Spleen (tissue), 11 donors: ENCODE measurements at regions not wholly inside any gene's neighbourhood (a gene's known extent, or its start where the extent isn't known, plus 50 kb on each side); places are given as distances from the start of the nearest gene placed in this dataset.
A peak's percentile ranks its signal among the peaks of the same experiment; 100 is the strongest.

Experiments used
- DNase-seq: peaks from one replicate; pipeline ENCODE4 v3.0.0-alpha.2; 2020
- H3K27ac ChIP-seq, 8 donors: fragments of 200-600 bp; sonication (generic) in 7 of 8; 1 replicate in 4 of 8; 2 replicates in 4 of 8; pipeline versions ENCODE4 v1.5.0 to v1.8.0; 2016 to 2021; ENCODE audit warnings: inconsistent platforms in 4 of 8, mild to moderate bottlenecking in 4 of 8, moderate library complexity in 1 of 8
- H3K27me3 ChIP-seq, 7 donors: fragments of 200-600 bp; sonication (generic) in 6 of 7; replicated peaks in 1 of 7; 1 replicate in 4 of 7; 2 replicates in 3 of 7; pipeline versions ENCODE4 v1.5.0 to v1.8.0; 2016 to 2021; ENCODE audit warnings: inconsistent platforms in 3 of 7, mild to moderate bottlenecking in 1 of 7
- H3K36me3 ChIP-seq, 6 donors: fragments of 200-600 bp; sonication (generic) in 5 of 6; 1 replicate in 4 of 6; 2 replicates in 2 of 6; pipeline versions ENCODE4 v1.5.0 to v1.8.0; 2016 to 2021; ENCODE audit warnings: inconsistent platforms in 2 of 6
- H3K4me1 ChIP-seq, 6 donors: fragments of 200-600 bp; sonication (generic) in 5 of 6; 1 replicate in 3 of 6; 2 replicates in 3 of 6; pipeline versions ENCODE4 v1.5.0 to v1.8.0; 2016 to 2021; ENCODE audit warnings: inconsistent platforms in 3 of 6
- H3K4me3 ChIP-seq, 8 donors: fragments of 200-600 bp; sonication (generic) in 7 of 8; 1 replicate in 4 of 8; 2 replicates in 4 of 8; pipeline versions ENCODE4 v1.5.0 to v1.8.0; 2016 to 2021; ENCODE audit warnings: inconsistent platforms in 4 of 8, mild to moderate bottlenecking in 4 of 8, moderate library complexity in 2 of 8
- H3K9me3 ChIP-seq, 8 donors: fragments of 200-600 bp; sonication (generic) in 7 of 8; 1 replicate in 4 of 8; 2 replicates in 4 of 8; pipeline versions ENCODE4 v1.5.0 to v1.8.0; 2016 to 2021; ENCODE audit warnings: inconsistent platforms in 4 of 8
- POLR2A ChIP-seq, 3 donors: fragments of 450-650 bp; IDR thresholded peaks; one replicate each; pipeline ENCODE4 v1.5.1; 2017; ENCODE audit warnings: antibody characterized with exemption in 3 of 3, mild to moderate bottlenecking in 1 of 3
- POLR2AphosphoS5 ChIP-seq, 3 donors: sonication (generic); formaldehyde crosslinking; IDR thresholded peaks; one replicate each; pipeline ENCODE4 v1.5.1; 2017; ENCODE audit warnings: antibody characterized with exemption in 3 of 3
- WGBS, 5 donors: extraction: QIAGEN DNeasy Blood & Tissue Kit in 3 of 5; methylation state at CpG; one replicate each; pipeline versions ENCODE4 v1.1.5 to v1.1.7; 2013 to 2018; 5-methylcytosine and 5-hydroxymethylcytosine counted together
- intact Hi-C: fragments of 100-400 bp; cut with DNase I; formaldehyde crosslinking; loops from one replicate; pipeline ENCODE4 v1.15.0; 2023; ENCODE audit warnings: low total_unique reads
- TF ChIP-seq, protein P1 (sequence below), 11 experiments: fragments of 200-600 bp in 7 of 11; fragments of 450-650 bp in 4 of 11; sonication (generic) in 4 of 11; IDR thresholded peaks in 8 of 11; conservative IDR thresholded peaks in 3 of 11; 1 replicate in 7 of 11; 2 replicates in 4 of 11; pipeline versions ENCODE4 v1.4.0 to v1.8.0; 2016 to 2021; ENCODE audit warnings: antibody characterized with exemption in 11 of 11, inconsistent platforms in 4 of 11, mild to moderate bottlenecking in 1 of 11
- donor health status: healthy with polysubstance abuse.
- donor health status: DM: no; HTN: no; CAD: no; lungs with moderate emphysema.
- donor health status: DM: no; HTN: no; CAD: no.
- donor health status: Bipolar disorder and iron deficiency.
- donor health status: healthy.
- donor health status: DM: no; HTN: no; CAD: no.
- donor health status: DM: yes; HTN: yes; CAD: no.

DNA sequence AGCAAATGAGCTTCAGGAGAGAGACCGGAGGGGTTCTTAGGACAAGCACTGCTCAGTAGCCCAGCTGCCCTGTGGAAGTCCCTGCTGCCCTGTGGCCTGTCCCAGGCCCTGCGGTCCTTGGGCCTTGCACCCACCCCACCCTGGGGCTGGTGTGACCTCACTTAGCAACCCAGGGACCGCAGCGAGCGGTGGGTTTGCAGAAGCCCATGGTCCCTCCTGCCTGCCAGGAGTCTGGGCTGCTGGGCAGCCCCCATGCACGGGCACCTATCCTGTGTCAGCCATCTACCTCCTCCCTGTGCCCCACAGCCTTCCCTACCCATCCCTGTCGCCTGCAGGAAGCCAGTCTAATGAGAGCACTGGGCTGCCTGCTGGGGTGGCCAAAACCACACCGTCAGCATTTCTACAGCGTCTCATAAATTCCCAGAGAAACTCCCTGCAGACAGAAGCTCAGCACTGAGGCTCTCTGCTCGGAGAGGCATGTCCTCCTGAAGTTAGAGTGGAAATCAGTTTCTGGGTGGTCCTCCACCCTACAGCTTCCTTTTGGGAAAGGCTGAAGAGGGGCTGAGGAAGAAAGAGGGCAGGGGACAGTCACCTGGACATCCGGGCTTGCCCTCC lies 231.1 kb upstream of the HS6ST1 start:
- Histone ChIP-seq H3K9me3 (no peaks in the 10 kb centered on the region), H3K36me3 (no peaks in the 10 kb centered on the region), H3K27ac (no peak overlapping the region), H3K27me3 (no peaks in the 10 kb centered on the region), H3K4me1 (peaks cover 0 to 25% (median 12%) of the 10 kb centered on the region in 6 donors), H3K4me3 (no peak overlapping the region)
- intact Hi-C loops = no loop called here
- WGBS, 5 donors = 52 to 86% (median 77%) methylated on average over 7 to 11 of the region's 11 CpGs
- peak; percentile 53 for DNase-seq
- TF ChIP-seq POLR2A (IDR thresholded peaks at IDR 0.05) (no peak), POLR2AphosphoS5 (IDR thresholded peaks at IDR 0.05) (no peak)
- TF ChIP-seq, protein P1, sequence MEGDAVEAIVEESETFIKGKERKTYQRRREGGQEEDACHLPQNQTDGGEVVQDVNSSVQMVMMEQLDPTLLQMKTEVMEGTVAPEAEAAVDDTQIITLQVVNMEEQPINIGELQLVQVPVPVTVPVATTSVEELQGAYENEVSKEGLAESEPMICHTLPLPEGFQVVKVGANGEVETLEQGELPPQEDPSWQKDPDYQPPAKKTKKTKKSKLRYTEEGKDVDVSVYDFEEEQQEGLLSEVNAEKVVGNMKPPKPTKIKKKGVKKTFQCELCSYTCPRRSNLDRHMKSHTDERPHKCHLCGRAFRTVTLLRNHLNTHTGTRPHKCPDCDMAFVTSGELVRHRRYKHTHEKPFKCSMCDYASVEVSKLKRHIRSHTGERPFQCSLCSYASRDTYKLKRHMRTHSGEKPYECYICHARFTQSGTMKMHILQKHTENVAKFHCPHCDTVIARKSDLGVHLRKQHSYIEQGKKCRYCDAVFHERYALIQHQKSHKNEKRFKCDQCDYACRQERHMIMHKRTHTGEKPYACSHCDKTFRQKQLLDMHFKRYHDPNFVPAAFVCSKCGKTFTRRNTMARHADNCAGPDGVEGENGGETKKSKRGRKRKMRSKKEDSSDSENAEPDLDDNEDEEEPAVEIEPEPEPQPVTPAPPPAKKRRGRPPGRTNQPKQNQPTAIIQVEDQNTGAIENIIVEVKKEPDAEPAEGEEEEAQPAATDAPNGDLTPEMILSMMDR (IDR thresholded peaks at IDR 0.05 in 8 of 11, conservative IDR thresholded peaks at IDR 0.05 in 3 of 11) = no peak

DNA sequence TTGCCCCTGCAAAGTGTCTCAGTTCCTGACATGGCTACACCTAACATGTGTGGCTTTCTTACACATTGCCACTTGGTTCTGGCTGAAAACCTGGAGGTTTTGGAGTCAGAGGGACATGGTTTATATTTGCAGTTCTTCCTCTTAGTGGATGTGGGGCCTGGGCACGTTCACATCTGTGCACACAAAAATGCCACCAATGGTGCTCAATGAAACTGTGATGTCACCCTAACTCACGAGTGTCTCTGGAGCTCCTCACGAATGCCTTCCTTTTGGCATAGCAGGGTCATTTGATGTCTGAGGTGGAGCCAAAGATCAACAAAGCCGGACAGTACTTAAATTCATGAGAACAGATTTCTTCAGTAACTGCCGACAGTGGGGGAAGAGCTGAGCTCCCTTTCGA lies 231.7 kb upstream of the HS6ST1 start:
- WGBS, 5 donors = 76 to 91% (median 86%) methylated on average over 6 of the region's 6 CpGs
- H3K9me3 ChIP-seq = no peaks in the 10 kb centered on the region
- no peaks in the 10 kb centered on the region for H3K27me3 ChIP-seq
- intact Hi-C loops = no loop called here
- peaks cover 0 to 25% (median 12%) of the 10 kb centered on the region in 6 donors for H3K4me1 ChIP-seq
- no peaks in the 10 kb centered on the region for H3K36me3 ChIP-seq
- TF ChIP-seq POLR2AphosphoS5 (IDR thresholded peaks at IDR 0.05) (no peak), POLR2A (IDR thresholded peaks at IDR 0.05) (no peak)
- TF ChIP-seq, protein P1 (IDR thresholded peaks at IDR 0.05 in 8 of 11, conservative IDR thresholded peaks at IDR 0.05 in 3 of 11) = no peak
- no peak for DNase-seq
- no peak overlapping the region for H3K27ac ChIP-seq
- no peak overlapping the region for H3K4me3 ChIP-seq

DNA sequence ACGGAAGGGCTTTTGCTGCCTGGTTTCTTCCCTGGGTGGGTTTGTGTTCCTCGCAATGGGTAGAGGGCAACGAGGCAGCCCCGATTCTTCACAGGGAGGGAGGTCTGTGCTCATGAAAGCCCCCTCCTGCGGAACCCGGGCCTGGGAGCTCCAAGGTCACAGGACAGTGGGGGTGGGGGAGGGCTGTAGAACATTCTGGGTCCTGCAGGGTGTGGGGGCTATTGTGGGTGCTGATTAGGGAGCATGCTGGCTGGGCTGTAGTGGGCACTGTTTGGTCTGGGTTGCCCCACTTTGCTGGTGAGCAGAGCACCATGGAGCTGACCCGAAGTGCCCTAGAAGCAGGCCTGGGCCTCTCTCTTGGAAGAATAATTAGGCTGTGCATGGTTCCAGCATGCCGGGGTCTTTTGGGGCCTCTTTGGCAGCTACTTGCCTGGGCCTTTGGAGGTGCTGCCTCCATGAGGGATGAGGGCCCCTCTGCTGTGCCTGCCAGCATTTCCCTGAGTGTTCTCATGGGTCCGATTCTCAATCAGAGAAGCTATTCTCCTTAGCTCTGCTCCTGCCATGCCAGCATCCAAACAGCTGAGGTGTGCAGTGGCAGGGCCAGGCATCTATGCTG lies 232.2 kb upstream of the HS6ST1 start:
- Histone ChIP-seq H3K4me1 (peaks cover 0 to 25% (median 12%) of the 10 kb centered on the region in 6 donors), H3K9me3 (no peaks in the 10 kb centered on the region), H3K36me3 (no peaks in the 10 kb centered on the region), H3K27ac (no peak overlapping the region), H3K4me3 (no peak overlapping the region), H3K27me3 (no peaks in the 10 kb centered on the region)
- intact Hi-C loops = no loop called here
- TF ChIP-seq POLR2A (IDR thresholded peaks at IDR 0.05) (no peak), POLR2AphosphoS5 (IDR thresholded peaks at IDR 0.05) (no peak)
- TF ChIP-seq, protein P1 (IDR thresholded peaks at IDR 0.05 in 8 of 11, conservative IDR thresholded peaks at IDR 0.05 in 3 of 11) = no peak
- 89 to 97% (median 94%) methylated on average over 9 of the region's 9 CpGs for WGBS, 5 donors
- DNase-seq = no peak

DNA sequence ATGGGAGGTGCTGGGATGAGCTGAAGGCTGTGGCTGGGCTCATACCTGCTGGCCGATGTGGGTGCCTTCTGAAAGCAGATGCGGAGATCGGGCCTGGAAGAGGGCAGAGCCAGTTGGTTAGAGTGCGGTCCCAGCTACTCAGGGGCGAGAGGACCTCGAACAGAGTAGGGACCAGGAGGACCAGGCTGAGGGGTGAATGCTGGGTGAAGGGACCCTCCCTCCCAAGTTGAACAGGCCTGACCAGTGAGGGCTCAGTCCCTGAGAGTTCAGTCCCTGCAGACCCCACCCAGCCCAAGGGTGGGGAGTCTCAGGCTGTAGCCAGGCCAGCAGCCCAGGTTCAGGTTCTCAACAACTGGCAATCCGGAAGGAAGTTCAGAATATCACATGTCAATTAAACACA lies 232.8 kb upstream of the HS6ST1 start:
- DNase-seq = no peak
- Histone ChIP-seq H3K36me3 (no peaks in the 10 kb centered on the region), H3K27ac (no peak overlapping the region), H3K27me3 (no peaks in the 10 kb centered on the region), H3K4me3 (no peak overlapping the region), H3K4me1 (peaks cover 0 to 25% (median 12%) of the 10 kb centered on the region in 6 donors), H3K9me3 (no peaks in the 10 kb centered on the region)
- no peak for TF ChIP-seq POLR2A (IDR thresholded peaks at IDR 0.05)
- TF ChIP-seq, protein P1 (IDR thresholded peaks at IDR 0.05 in 8 of 11, conservative IDR thresholded peaks at IDR 0.05 in 3 of 11) = no peak
- TF ChIP-seq POLR2AphosphoS5 (IDR thresholded peaks at IDR 0.05) = no peak
- 91 to 97% (median 94%) methylated on average over 7 of the region's 7 CpGs for WGBS, 5 donors
- intact Hi-C loops = no loop called here
